K562 (cell line): ENCODE measurements at regions not wholly inside any gene's neighbourhood (a gene's known extent, or its start where the extent isn't known, plus 50 kb on each side); places are given as distances from the start of the nearest gene placed in this dataset.

Experiments used
- ATAC-seq: fragments of 200-7000 bp; cut with Tn5 transposase; 3 replicates; pipeline ENCODE4 v1.9.1; 2020; ENCODE audit warnings: moderate library complexity
- BruUV-seq: library from RNA; stranded (reverse); fragments of 400-500 nt; replicated peaks from 2 replicates; lab custom pipeline; 2021; lab: Mats Ljungman, UMichigan
- CTCF ChIA-PET: fragments of 300-600 bp; formaldehyde crosslinking; extraction: SDS; loops from one replicate; lab custom pipeline; 2021; ENCODE audit warnings: low intra/inter-chr PET ratio; lab: Yijun Ruan, JAX
- POLR2A ChIA-PET: fragments of 300-600, 350-650 bp; sonication (Branson Sonifier 250); formaldehyde crosslinking; extraction: SDS; loops from one replicate; lab custom pipeline; 2021; ENCODE audit warnings: antibody characterized with exemption, inconsistent platforms; lab: Yijun Ruan, JAX
- DNase-seq, 4 experiments: peaks; one replicate each; pipeline versions ENCODE4 v3.0.0 to v3.0.0-alpha.2; 2011 to 2018; ENCODE audit warnings: low spot score in 3 of 4, mixed read lengths in 3 of 4; ENCODE audit errors: extremely low read depth in 1 of 4
- FAIRE-seq: peaks from 2 replicates; lab custom pipeline; 2011; peaks lifted over from hg19 to GRCh38; lab: Jason Lieb, UNC
- H2AFZ ChIP-seq: 2 replicates; pipeline ENCODE4 v1.6.0; 2011; ENCODE audit warnings: low read depth, low read length, control low read depth, inconsistent platforms
- H3K27ac ChIP-seq: fragments of 200-600 bp; 3 replicates; pipeline ENCODE4 v1.8.0; 2011; ENCODE audit warnings: low read depth, mild to moderate bottlenecking, control low read depth, inconsistent platforms, low read length, moderate library complexity, mixed read lengths; ENCODE audit errors: extremely low read depth
- H3K27me3 ChIP-seq, 2 experiments: fragments of 300-600 bp in 1 of 2; 2 replicates in 1 of 2; 3 replicates in 1 of 2; pipeline versions ENCODE4 v1.6.0 to v1.8.0; 2011; ENCODE audit warnings: inconsistent platforms in 2 of 2, low read length in 2 of 2, mild to moderate bottlenecking in 1 of 2, mixed read lengths in 1 of 2, moderate library complexity in 1 of 2; ENCODE audit not compliant: control insufficient read depth in 2 of 2, insufficient read depth in 2 of 2
- H3K36me3 ChIP-seq: fragments of 300-600 bp; 3 replicates; pipeline ENCODE4 v1.8.0; 2011; ENCODE audit warnings: mild to moderate bottlenecking, low read length, inconsistent platforms; ENCODE audit not compliant: control insufficient read depth, insufficient read depth
- H3K4me1 ChIP-seq, 2 experiments: fragments of 200-600 bp in 1 of 2; replicated peaks in 1 of 2; 2 replicates in 1 of 2; 3 replicates in 1 of 2; pipeline versions ENCODE4 v1.5.1 to v1.8.0; 2011; ENCODE audit warnings: inconsistent platforms in 2 of 2, low read length in 2 of 2, mild to moderate bottlenecking in 1 of 2, mixed read lengths in 1 of 2, moderate library complexity in 1 of 2; ENCODE audit not compliant: control insufficient read depth in 2 of 2, insufficient read depth in 2 of 2
- H3K4me2 ChIP-seq: 2 replicates; pipeline ENCODE4 v1.6.1; 2011; ENCODE audit warnings: low read length, control low read depth, inconsistent platforms, mixed read lengths; ENCODE audit not compliant: insufficient read depth
- H3K4me3 ChIP-seq: fragments of 200-600 bp; sonication (generic), shearing (Covaris generic); 2 replicates; pipeline ENCODE4 v1.5.1; 2016; ENCODE audit warnings: control low read depth, inconsistent platforms
- H3K79me2 ChIP-seq: fragments of 200-600 bp; 3 replicates; pipeline ENCODE4 v1.8.0; 2011; ENCODE audit warnings: low read length, inconsistent platforms; ENCODE audit not compliant: control insufficient read depth, insufficient read depth
- H3K9ac ChIP-seq, 2 experiments: 2 replicates each; pipeline versions ENCODE4 v1.6.0 to v1.6.1; 2011; ENCODE audit warnings: low read depth in 2 of 2, low read length in 2 of 2, control low read depth in 1 of 2, inconsistent platforms in 1 of 2, mild to moderate bottlenecking in 1 of 2, mixed read lengths in 1 of 2; ENCODE audit not compliant: insufficient read depth in 1 of 2
- H3K9me1 ChIP-seq: one replicate; pipeline ENCODE4 v1.6.0; 2011; ENCODE audit warnings: inconsistent platforms, mild to moderate bottlenecking, low read length, moderate library complexity; ENCODE audit not compliant: control insufficient read depth, insufficient read depth
- H3K9me3 ChIP-seq: replicated peaks from 2 replicates; pipeline ENCODE4 v1.5.1; 2011; ENCODE audit warnings: low read depth, low read length, inconsistent platforms; ENCODE audit not compliant: control insufficient read depth, insufficient read depth
- H4K20me1 ChIP-seq: replicated peaks from 2 replicates; pipeline ENCODE4 v1.6.1; 2011; ENCODE audit warnings: low read length, inconsistent platforms, mixed read lengths; ENCODE audit not compliant: control insufficient read depth, insufficient read depth
- GATA2 ChIP-seq: sonication (generic); formaldehyde crosslinking; IDR thresholded peaks from 2 replicates; pipeline ENCODE4 v1.4.0; 2020; ENCODE audit warnings: mild to moderate bottlenecking, missing genetic modification reagents
- MAFK ChIP-seq: IDR thresholded peaks from 2 replicates; pipeline ENCODE4 v1.6.1; 2011; ENCODE audit warnings: low read length, improper control_type of control experiment
- PCBP1 ChIP-seq: fragments of 200-400 bp; formaldehyde crosslinking; IDR thresholded peaks from 2 replicates; pipeline ENCODE4 v1.6.1; 2018; ENCODE audit warnings: mild to moderate bottlenecking, low read depth, low read length; ENCODE audit not compliant: poor library complexity, severe bottlenecking
- RUNX1 ChIP-seq: sonication (generic); IDR thresholded peaks from 2 replicates; pipeline ENCODE4 v1.6.1; 2016; ENCODE audit warnings: antibody characterized with exemption, low read depth
- SETDB1 ChIP-seq: IDR thresholded peaks from one replicate; pipeline ENCODE4 v1.6.1; 2012; ENCODE audit warnings: low read length, control low read depth, inconsistent platforms
- TAF9B ChIP-seq: fragments of 450-650 bp; IDR thresholded peaks from 2 replicates; pipeline ENCODE4 v1.6.1; 2018; ENCODE audit warnings: mild to moderate bottlenecking; ENCODE audit not compliant: partially characterized antibody
- ZBTB7A ChIP-seq: IDR thresholded peaks from 2 replicates; pipeline ENCODE4 v1.6.1; 2011; ENCODE audit warnings: low read depth, mild to moderate bottlenecking, low read length, moderate library complexity, borderline replicate concordance; ENCODE audit not compliant: control insufficient read depth
- ZKSCAN1 ChIP-seq: fragments of 150-350 bp; IDR thresholded peaks from 2 replicates; pipeline ENCODE4 v1.6.1; 2016; ENCODE audit warnings: low read depth, low read length
- whole genome bisulfite sequencing: fragments of 100-300 bp; shearing (Covaris generic); methylation state at CpG from one replicate; pipeline ENCODE4 v1.1.6; 2016; ENCODE audit warnings: low coverage, mixed read lengths; ENCODE audit not compliant: insufficient coverage; ENCODE audit errors: missing lambda C conversion rate; 5-methylcytosine and 5-hydroxymethylcytosine counted together
- in situ Hi-C: fragments of 300-500 bp; cut with MboI; formaldehyde crosslinking; loops from 4 replicates; pipeline ENCODE4 v1.15.0; 2018; ENCODE audit warnings: inconsistent platforms, mixed read lengths
- intact Hi-C: fragments of 100-400 bp; cut with micrococcal nuclease; formaldehyde crosslinking; loops from 2 replicates; pipeline ENCODE4 v1.14.2; 2022
- TF ChIP-seq, protein P1 (sequence below): fragments of 450-650 bp; formaldehyde crosslinking; IDR thresholded peaks from 2 replicates; pipeline ENCODE4 v1.4.0; 2020; ENCODE audit warnings: mild to moderate bottlenecking, moderate library complexity
- TF ChIP-seq, protein P2 (sequence below): fragments of 450-650 bp; IDR thresholded peaks from 2 replicates; pipeline ENCODE4 v1.6.1; 2017; ENCODE audit warnings: mild to moderate bottlenecking, moderate library complexity

DNA sequence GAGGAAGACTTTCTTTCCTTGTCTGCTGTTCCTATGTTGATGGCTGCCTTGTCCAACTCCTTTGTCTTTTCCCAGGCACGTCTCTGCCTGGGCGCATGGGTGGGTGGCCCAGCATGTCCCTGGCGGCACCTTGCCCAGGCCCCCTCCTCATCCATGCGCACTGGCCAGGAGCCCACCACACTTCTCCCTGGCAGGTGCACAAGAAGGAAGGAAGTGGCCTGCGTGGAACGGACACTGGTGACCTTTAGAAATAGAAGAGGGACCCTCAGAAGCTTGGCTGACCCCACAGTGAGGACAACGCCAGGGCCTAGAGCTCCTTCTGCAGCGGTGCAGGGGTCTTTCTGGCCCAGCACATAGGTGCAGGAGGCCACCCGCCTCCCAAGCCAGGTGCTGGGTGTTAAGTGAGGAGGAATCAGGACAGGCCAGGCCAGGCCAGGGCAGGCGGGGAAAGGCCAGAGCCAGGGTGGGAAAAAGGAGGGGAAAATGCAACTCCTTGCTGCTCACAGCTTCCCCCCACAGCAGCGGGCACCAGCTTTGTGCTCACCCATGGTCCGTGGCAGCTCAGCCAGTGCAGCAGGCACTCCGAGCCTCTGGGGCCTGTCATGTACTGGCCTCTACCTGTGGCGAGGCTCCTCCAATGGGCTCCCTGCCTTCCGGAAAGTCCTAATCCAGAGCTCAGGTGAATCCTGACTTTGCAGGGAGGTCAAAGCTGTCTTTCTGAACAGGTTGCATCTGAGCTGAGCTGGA is 104.0 kb downstream of the SOX1 start:
- H3K4me3 ChIP-seq, result no peak overlapping the region
- CTCF ChIA-PET, result no interaction called here
- H3K79me2 ChIP-seq, result no peaks in the 10 kb centered on the region
- H4K20me1 ChIP-seq, result no peaks in the 10 kb centered on the region
- DNase-seq (no peak), FAIRE-seq (no peak), ATAC-seq (no peak)
- H3K9me3 ChIP-seq, result no peaks in the 10 kb centered on the region
- intact Hi-C loops (no loop called here), in situ Hi-C loops (no loop called here)
- no TSS peak for BruUV-seq
- 8% methylated on average over 10 of the region's 15 CpGs for WGBS
- no peak overlapping the region for H3K27ac ChIP-seq
- H3K4me2 ChIP-seq, result no peak overlapping the region
- no peaks in the 10 kb centered on the region for H3K4me1 ChIP-seq
- H3K27me3 ChIP-seq, result peaks cover 3 to 19% of the 10 kb centered on the region in 2 experiments; a peak in 3 of 5 replicates
- no peaks in the 10 kb centered on the region for H3K36me3 ChIP-seq
- no peak overlapping the region for H2AFZ ChIP-seq
- POLR2A ChIA-PET, result no interaction called here
- no peak overlapping the region for H3K9ac ChIP-seq
- H3K9me1 ChIP-seq, result no peaks in the 10 kb centered on the region
- TF ChIP-seq MAFK (no peak), RUNX1 (no peak), ZBTB7A (no peak), TAF9B (no peak), ZKSCAN1 (no peak), SETDB1 (no peak), PCBP1 (no peak), GATA2 (no peak)
- TF ChIP-seq, protein P1, sequence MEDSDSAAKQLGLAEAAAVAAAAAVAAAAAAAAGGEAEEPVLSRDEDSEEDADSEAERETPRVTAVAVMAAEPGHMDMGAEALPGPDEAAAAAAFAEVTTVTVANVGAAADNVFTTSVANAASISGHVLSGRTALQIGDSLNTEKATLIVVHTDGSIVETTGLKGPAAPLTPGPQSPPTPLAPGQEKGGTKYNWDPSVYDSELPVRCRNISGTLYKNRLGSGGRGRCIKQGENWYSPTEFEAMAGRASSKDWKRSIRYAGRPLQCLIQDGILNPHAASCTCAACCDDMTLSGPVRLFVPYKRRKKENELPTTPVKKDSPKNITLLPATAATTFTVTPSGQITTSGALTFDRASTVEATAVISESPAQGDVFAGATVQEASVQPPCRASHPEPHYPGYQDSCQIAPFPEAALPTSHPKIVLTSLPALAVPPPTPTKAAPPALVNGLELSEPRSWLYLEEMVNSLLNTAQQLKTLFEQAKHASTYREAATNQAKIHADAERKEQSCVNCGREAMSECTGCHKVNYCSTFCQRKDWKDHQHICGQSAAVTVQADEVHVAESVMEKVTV (CRISPR knock-in tag), result no peak
- TF ChIP-seq, protein P2, sequence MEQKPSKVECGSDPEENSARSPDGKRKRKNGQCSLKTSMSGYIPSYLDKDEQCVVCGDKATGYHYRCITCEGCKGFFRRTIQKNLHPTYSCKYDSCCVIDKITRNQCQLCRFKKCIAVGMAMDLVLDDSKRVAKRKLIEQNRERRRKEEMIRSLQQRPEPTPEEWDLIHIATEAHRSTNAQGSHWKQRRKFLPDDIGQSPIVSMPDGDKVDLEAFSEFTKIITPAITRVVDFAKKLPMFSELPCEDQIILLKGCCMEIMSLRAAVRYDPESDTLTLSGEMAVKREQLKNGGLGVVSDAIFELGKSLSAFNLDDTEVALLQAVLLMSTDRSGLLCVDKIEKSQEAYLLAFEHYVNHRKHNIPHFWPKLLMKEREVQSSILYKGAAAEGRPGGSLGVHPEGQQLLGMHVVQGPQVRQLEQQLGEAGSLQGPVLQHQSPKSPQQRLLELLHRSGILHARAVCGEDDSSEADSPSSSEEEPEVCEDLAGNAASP, result no peak
